Activated naive CD4-positive, alpha-beta T cell (primary cell): ENCODE measurements at regions not wholly inside any gene's neighbourhood (a gene's known extent, or its start where the extent isn't known, plus 50 kb on each side); places are given as distances from the start of the nearest gene placed in this dataset.
"Not testable (repeated sequence)": the region's sequence is repeated elsewhere in the genome, so short reads cannot be mapped to it uniquely, and the experiment has no call there.

Source experiments
- DNase-seq, 4 experiments: peaks; one replicate each; lab custom pipeline; 2025; lab: John Stamatoyannopoulos, UW

GRCh38 chr7:69433081-69433480, 165.2 kb upstream of the AUTS2 start:
- DNase-seq, result no peak

GRCh38 chr7:69434398-69434815, 163.9 kb upstream of the AUTS2 start:
- no peak for DNase-seq

- DNase-seq, result no peak
These were observed 162.6 kb upstream of the AUTS2 start for GRCh38 chr7:69435711-69436110.

GRCh38 chr7:69436946-69437345, 161.3 kb upstream of the AUTS2 start:
- no peak for DNase-seq

GRCh38 chr7:69438584-69439412, 159.5 kb upstream of the AUTS2 start:
- DNase-seq, result no peak

GRCh38 chr7:69439636-69440325, 158.5 kb upstream of the AUTS2 start:
- DNase-seq, result no peak

- no peak for DNase-seq
These were observed 157.3 kb upstream of the AUTS2 start for GRCh38 chr7:69440976-69441375.

- no peak for DNase-seq
These were observed 155.1 kb upstream of the AUTS2 start for GRCh38 chr7:69443136-69443535.

- DNase-seq, result no peak
These were observed 152.7 kb upstream of the AUTS2 start for GRCh38 chr7:69445541-69445940.

GRCh38 chr7:69446213-69446612, 152.1 kb upstream of the AUTS2 start:
- DNase-seq, result not testable (repeated sequence)

GRCh38 chr7:69448071-69448470, 150.2 kb upstream of the AUTS2 start:
- DNase-seq, result no peak

GRCh38 chr7:69450456-69450855, 147.8 kb upstream of the AUTS2 start:
- DNase-seq, result no peak

GRCh38 chr7:69451715-69452114, 146.6 kb upstream of the AUTS2 start:
- DNase-seq, result no peak

- DNase-seq, result no peak
These were observed 145.5 kb upstream of the AUTS2 start for GRCh38 chr7:69452797-69453196.

GRCh38 chr7:69457595-69458504, 140.4 kb upstream of the AUTS2 start:
- no peak for DNase-seq

- no peak for DNase-seq
These were observed 134.2 kb upstream of the AUTS2 start for GRCh38 chr7:69464035-69464434.

GRCh38 chr7:69465262-69465661, 133.0 kb upstream of the AUTS2 start:
- no peak for DNase-seq

GRCh38 chr7:69467826-69468225, 130.4 kb upstream of the AUTS2 start:
- DNase-seq, result no peak

- no peak for DNase-seq
These were observed 121.9 kb upstream of the AUTS2 start for GRCh38 chr7:69476416-69476815.

GRCh38 chr7:69482676-69483075, 115.6 kb upstream of the AUTS2 start:
- no peak for DNase-seq

GRCh38 chr7:69489533-69489932, 108.7 kb upstream of the AUTS2 start:
- DNase-seq, result no peak

- DNase-seq, result no peak
These were observed 99.6 kb upstream of the AUTS2 start for GRCh38 chr7:69498671-69499070.
